HepG2 (cell line): ENCODE measurements at regions not wholly inside any gene's neighbourhood (a gene's known extent, or its start where the extent isn't known, plus 50 kb on each side); places are given as distances from the start of the nearest gene placed in this dataset.
A peak's percentile ranks its signal among the peaks of the same experiment; 100 is the strongest.

Experiments
- ATAC-seq: fragments of 200-7000 bp; cut with Tn5 transposase; 3 replicates; pipeline ENCODE4 v1.9.1; 2020; ENCODE audit warnings: mild to moderate bottlenecking, moderate library complexity
- BruUV-seq: library from RNA; stranded (reverse); fragments of 400-500 nt; replicated peaks from 2 replicates; lab custom pipeline; 2021; lab: Mats Ljungman, UMichigan
- CTCF ChIA-PET: fragments of 300-600 bp; formaldehyde crosslinking; extraction: SDS; loops from one replicate; lab custom pipeline; 2021; ENCODE audit warnings: low total read pairs, inconsistent platforms, low intra/inter-chr PET ratio; lab: Yijun Ruan, JAX
- POLR2A ChIA-PET: fragments of 350-600 bp; sonication (Branson Sonifier 250); formaldehyde crosslinking; loops from one replicate; lab custom pipeline; 2020; ENCODE audit warnings: antibody characterized with exemption, inconsistent platforms; lab: Yijun Ruan, JAX
- DNase-seq: peaks from one replicate; pipeline ENCODE4 v3.0.0-alpha.2; 2015; ENCODE audit warnings: low spot score
- FAIRE-seq: peaks from 3 replicates; lab custom pipeline; 2011; peaks lifted over from hg19 to GRCh38; lab: Jason Lieb, UNC
- H2AFZ ChIP-seq: one replicate; pipeline ENCODE4 v1.6.1; 2011; ENCODE audit warnings: low read length, inconsistent platforms
- H3K27ac ChIP-seq: fragments of 300-600 bp; 3 replicates; pipeline ENCODE4 v1.8.0; 2011; ENCODE audit warnings: mixed run types, mild to moderate bottlenecking, mixed read lengths, low read length, inconsistent platforms; ENCODE audit not compliant: insufficient read depth; ENCODE audit errors: extremely low read length
- H3K27me3 ChIP-seq, 2 experiments: fragments of 200-600 bp in 1 of 2; 2 replicates in 1 of 2; 3 replicates in 1 of 2; pipeline versions ENCODE4 v1.6.0 to v1.8.0; 2011; ENCODE audit warnings: low read length in 2 of 2, mild to moderate bottlenecking in 2 of 2, moderate library complexity in 2 of 2, inconsistent platforms in 1 of 2; ENCODE audit not compliant: insufficient read depth in 2 of 2, control insufficient read depth in 1 of 2
- H3K36me3 ChIP-seq, 2 experiments: fragments of 200-600 bp in 1 of 2; replicated peaks in 1 of 2; 2 replicates in 1 of 2; 3 replicates in 1 of 2; pipeline versions ENCODE4 v1.5.1 to v1.8.0; 2011; ENCODE audit warnings: low read length in 2 of 2, inconsistent platforms in 1 of 2; ENCODE audit not compliant: insufficient read depth in 2 of 2, control insufficient read depth in 1 of 2
- H3K4me1 ChIP-seq: 2 replicates; pipeline ENCODE4 v1.5.1; 2012; ENCODE audit warnings: low read length, inconsistent platforms; ENCODE audit not compliant: insufficient read depth
- H3K4me2 ChIP-seq: 2 replicates; pipeline ENCODE4 v1.6.0; 2011; ENCODE audit warnings: low read depth, low read length, inconsistent platforms
- H3K4me3 ChIP-seq, 3 experiments: fragments of 200-600 bp in 1 of 3; sonication (generic), shearing (Covaris generic) in 1 of 3; replicated peaks in 1 of 3; 2 replicates each; pipeline ENCODE4 v1.5.1; 2011 to 2016; ENCODE audit warnings: low read length in 3 of 3, inconsistent platforms in 2 of 3, low read depth in 2 of 3, mild to moderate bottlenecking in 2 of 3, control low read depth in 1 of 3, mixed read lengths in 1 of 3; ENCODE audit not compliant: insufficient read depth in 1 of 3
- H3K79me2 ChIP-seq: one replicate; pipeline ENCODE4 v1.6.1; 2011; ENCODE audit warnings: low read length, inconsistent platforms; ENCODE audit not compliant: insufficient read depth
- H3K9ac ChIP-seq: 2 replicates; pipeline ENCODE4 v1.6.0; 2011; ENCODE audit warnings: mild to moderate bottlenecking, low read depth, low read length, inconsistent platforms; ENCODE audit not compliant: insufficient read depth
- H3K9me3 ChIP-seq: 2 replicates; pipeline ENCODE4 v1.5.1; 2012; ENCODE audit warnings: mild to moderate bottlenecking, low read length
- H4K20me1 ChIP-seq: 2 replicates; pipeline ENCODE4 v1.6.0; 2011; ENCODE audit warnings: inconsistent platforms, mild to moderate bottlenecking, low read length, moderate library complexity; ENCODE audit not compliant: insufficient read depth
- TEF ChIP-seq: sonication (generic); formaldehyde crosslinking; IDR thresholded peaks from 2 replicates; pipeline ENCODE4 v1.5.0; 2020; ENCODE audit warnings: missing genetic modification reagents
- ZNF20 ChIP-seq: sonication (generic); formaldehyde crosslinking; IDR thresholded peaks from 2 replicates; pipeline ENCODE4 v1.4.0; 2020; ENCODE audit warnings: mild to moderate bottlenecking, moderate library complexity, missing genetic modification reagents
- ZNF543 ChIP-seq: sonication (generic); formaldehyde crosslinking; IDR thresholded peaks from 2 replicates; pipeline ENCODE4 v1.4.0; 2020; ENCODE audit warnings: mild to moderate bottlenecking, missing genetic modification reagents
- in situ Hi-C: cut with HindIII; loops from 2 replicates; pipeline ENCODE4 v1.10.0; 2017; ENCODE audit warnings: low pct_unique_long_range_greater_than_20kb; ENCODE audit not compliant: extremely low pct_ligation_motif_present
- intact Hi-C: fragments of 100-400 bp; cut with micrococcal nuclease; formaldehyde crosslinking; loops from one replicate; pipeline ENCODE4 v1.10.0; 2022; ENCODE audit not compliant: unreplicated experiment
- TF ChIP-seq, protein P1 (sequence below): sonication (generic); formaldehyde crosslinking; IDR thresholded peaks from 2 replicates; pipeline ENCODE4 v1.4.0; 2020; ENCODE audit warnings: missing genetic modification reagents, borderline replicate concordance
- TF ChIP-seq, protein P2 (sequence below): IDR thresholded peaks from 2 replicates; pipeline ENCODE4 v1.6.1; 2016; ENCODE audit warnings: mild to moderate bottlenecking
- TF ChIP-seq, protein P3 (sequence below), 2 experiments: fragments of 450-650 bp in 1 of 2; sonication (generic) in 1 of 2; formaldehyde crosslinking; IDR thresholded peaks; 2 replicates each; pipeline versions ENCODE4 v1.5.0 to v1.8.0; 2020 to 2022; ENCODE audit warnings: mild to moderate bottlenecking in 1 of 2, missing genetic modification reagents in 1 of 2
- TF ChIP-seq, protein P4 (sequence below): IDR thresholded peaks from 2 replicates; pipeline ENCODE4 v1.6.1; 2016
- TF ChIP-seq, protein P5 (sequence below): IDR thresholded peaks from 2 replicates; pipeline ENCODE4 v1.6.1; 2016; ENCODE audit warnings: low read depth

GRCh38 chr2:175633227-175633626 is 368.8 kb downstream of the LNPK start (continued):
- TF ChIP-seq TEF (CRISPR knock-in tag) (no peak), ZNF20 (no peak)
- TF ChIP-seq, protein P1, sequence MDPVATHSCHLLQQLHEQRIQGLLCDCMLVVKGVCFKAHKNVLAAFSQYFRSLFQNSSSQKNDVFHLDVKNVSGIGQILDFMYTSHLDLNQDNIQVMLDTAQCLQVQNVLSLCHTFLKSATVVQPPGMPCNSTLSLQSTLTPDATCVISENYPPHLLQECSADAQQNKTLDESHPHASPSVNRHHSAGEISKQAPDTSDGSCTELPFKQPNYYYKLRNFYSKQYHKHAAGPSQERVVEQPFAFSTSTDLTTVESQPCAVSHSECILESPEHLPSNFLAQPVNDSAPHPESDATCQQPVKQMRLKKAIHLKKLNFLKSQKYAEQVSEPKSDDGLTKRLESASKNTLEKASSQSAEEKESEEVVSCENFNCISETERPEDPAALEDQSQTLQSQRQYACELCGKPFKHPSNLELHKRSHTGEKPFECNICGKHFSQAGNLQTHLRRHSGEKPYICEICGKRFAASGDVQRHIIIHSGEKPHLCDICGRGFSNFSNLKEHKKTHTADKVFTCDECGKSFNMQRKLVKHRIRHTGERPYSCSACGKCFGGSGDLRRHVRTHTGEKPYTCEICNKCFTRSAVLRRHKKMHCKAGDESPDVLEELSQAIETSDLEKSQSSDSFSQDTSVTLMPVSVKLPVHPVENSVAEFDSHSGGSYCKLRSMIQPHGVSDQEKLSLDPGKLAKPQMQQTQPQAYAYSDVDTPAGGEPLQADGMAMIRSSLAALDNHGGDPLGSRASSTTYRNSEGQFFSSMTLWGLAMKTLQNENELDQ (CRISPR knock-in tag): no peak
- TF ChIP-seq, protein P2, sequence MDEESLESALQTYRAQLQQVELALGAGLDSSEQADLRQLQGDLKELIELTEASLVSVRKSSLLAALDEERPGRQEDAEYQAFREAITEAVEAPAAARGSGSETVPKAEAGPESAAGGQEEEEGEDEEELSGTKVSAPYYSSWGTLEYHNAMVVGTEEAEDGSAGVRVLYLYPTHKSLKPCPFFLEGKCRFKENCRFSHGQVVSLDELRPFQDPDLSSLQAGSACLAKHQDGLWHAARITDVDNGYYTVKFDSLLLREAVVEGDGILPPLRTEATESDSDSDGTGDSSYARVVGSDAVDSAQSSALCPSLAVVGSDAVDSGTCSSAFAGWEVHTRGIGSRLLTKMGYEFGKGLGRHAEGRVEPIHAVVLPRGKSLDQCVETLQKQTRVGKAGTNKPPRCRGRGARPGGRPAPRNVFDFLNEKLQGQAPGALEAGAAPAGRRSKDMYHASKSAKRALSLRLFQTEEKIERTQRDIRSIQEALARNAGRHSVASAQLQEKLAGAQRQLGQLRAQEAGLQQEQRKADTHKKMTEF: no peak

DNA sequence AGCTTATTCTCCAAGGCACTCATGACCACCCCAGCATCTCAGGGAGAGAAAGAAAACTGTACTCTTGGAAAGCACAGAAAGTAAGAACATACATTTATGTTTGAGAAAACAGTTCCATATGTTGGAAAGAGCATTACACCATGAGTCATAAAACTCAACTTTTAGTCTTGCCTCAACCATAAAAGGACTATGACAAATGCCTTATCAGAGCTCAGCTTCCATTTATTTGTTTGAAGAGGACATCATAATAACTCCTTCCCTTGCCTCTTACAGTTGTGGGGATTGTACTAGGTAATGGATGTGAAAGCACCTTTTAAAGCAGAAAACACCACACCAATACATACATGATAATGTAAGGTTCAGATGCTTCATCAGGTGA is 370.8 kb downstream of the LNPK start:
- no peak overlapping the region for H3K4me2 ChIP-seq
- CTCF ChIA-PET: interaction anchor here (1.2 kb wide), 1 partner anchor 216 kb away, joined by 6 read pairs; no protein-coding TSS in a partner anchor

More for the DNA sequence above, 370.8 kb downstream of the LNPK start:
- Histone ChIP-seq H3K27me3 (no peaks in the 10 kb centered on the region), H3K9me3 (no peaks in the 10 kb centered on the region), H2AFZ (no peak overlapping the region), H3K4me1 (peaks cover 37% of the 10 kb centered on the region), H4K20me1 (no peaks in the 10 kb centered on the region)
- intact Hi-C loops (loop anchor here (1.0 to 5.0 kb wide), 3 partner anchors 24 to 216 kb away; no protein-coding TSS in a partner anchor), in situ Hi-C loops (no loop called here)
- BruUV-seq: no TSS peak
- FAIRE-seq (no peak), DNase-seq (peak; percentile 17)
- POLR2A ChIA-PET: interaction anchor here (1.1 to 2.1 kb wide), 3 partner anchors 10 to 25 kb away, joined by 3 to 14 read pairs (median 6); no protein-coding TSS in a partner anchor
- TF ChIP-seq, protein P3, sequence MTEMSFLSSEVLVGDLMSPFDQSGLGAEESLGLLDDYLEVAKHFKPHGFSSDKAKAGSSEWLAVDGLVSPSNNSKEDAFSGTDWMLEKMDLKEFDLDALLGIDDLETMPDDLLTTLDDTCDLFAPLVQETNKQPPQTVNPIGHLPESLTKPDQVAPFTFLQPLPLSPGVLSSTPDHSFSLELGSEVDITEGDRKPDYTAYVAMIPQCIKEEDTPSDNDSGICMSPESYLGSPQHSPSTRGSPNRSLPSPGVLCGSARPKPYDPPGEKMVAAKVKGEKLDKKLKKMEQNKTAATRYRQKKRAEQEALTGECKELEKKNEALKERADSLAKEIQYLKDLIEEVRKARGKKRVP (CRISPR knock-in tag; IDR thresholded peaks at IDR 0.05): no peak
- no peak for TF ChIP-seq ZNF543 (CRISPR knock-in tag)
- TF ChIP-seq, protein P4, sequence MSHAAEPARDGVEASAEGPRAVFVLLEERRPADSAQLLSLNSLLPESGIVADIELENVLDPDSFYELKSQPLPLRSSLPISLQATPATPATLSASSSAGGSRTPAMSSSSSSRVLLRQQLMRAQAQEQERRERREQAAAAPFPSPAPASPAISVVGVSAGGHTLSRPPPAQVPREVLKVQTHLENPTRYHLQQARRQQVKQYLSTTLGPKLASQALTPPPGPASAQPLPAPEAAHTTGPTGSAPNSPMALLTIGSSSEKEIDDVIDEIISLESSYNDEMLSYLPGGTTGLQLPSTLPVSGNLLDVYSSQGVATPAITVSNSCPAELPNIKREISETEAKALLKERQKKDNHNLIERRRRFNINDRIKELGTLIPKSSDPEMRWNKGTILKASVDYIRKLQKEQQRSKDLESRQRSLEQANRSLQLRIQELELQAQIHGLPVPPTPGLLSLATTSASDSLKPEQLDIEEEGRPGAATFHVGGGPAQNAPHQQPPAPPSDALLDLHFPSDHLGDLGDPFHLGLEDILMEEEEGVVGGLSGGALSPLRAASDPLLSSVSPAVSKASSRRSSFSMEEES: 0 out of 2 replicates have a peak, but pooled peaks have one; percentile 1
- TF ChIP-seq, protein P5, sequence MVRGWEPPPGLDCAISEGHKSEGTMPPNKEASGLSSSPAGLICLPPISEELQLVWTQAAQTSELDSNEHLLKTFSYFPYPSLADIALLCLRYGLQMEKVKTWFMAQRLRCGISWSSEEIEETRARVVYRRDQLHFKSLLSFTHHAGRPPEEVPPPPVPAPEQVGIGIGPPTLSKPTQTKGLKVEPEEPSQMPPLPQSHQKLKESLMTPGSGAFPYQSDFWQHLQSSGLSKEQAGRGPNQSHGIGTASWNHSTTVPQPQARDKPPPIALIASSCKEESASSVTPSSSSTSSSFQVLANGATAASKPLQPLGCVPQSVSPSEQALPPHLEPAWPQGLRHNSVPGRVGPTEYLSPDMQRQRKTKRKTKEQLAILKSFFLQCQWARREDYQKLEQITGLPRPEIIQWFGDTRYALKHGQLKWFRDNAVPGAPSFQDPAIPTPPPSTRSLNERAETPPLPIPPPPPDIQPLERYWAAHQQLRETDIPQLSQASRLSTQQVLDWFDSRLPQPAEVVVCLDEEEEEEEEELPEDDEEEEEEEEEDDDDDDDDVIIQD: peak; percentile 8; the same call in 1 of the 2 replicates
- TF ChIP-seq, all 625 proteins: peak for 2
- no peak for ATAC-seq
- no peaks in the 10 kb centered on the region for H3K36me3 ChIP-seq
- no peak overlapping the region for H3K4me3 ChIP-seq
- H3K9ac ChIP-seq: no peak overlapping the region
- H3K27ac ChIP-seq: no peak overlapping the region
- no peaks in the 10 kb centered on the region for H3K79me2 ChIP-seq
